GM19467 (cell line): ENCODE measurements at regions not wholly inside any gene's neighbourhood (a gene's known extent, or its start where the extent isn't known, plus 50 kb on each side); places are given as distances from the start of the nearest gene placed in this dataset.

Source experiments
- ATAC-seq: cut with Tn5 transposase; IDR thresholded peaks from one replicate; pipeline ENCODE4 v1.9.1; 2021; ENCODE audit warnings: mild to moderate bottlenecking, moderate library complexity; ENCODE audit not compliant: unreplicated experiment

DNA sequence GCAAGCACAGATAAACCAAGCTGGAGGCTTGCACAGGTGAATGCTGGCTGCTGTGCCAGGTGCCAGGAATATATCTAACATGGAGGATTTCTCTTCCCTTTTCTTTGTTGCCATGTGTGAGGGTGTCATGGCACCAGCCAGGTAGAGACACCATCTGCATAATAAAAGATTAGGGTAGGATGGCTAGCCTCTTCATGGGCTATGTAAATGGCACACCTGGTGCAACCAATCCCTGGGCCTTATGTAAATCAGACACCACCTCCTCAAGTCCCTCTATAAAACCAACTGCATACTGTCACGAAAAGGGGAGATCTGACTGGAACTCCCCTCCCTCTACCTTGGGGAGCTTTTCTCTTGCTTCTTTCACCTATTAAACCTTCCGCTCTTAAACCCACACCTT lies 322.5 kb upstream of the POM121L12 start:
- ATAC-seq: no peak

DNA sequence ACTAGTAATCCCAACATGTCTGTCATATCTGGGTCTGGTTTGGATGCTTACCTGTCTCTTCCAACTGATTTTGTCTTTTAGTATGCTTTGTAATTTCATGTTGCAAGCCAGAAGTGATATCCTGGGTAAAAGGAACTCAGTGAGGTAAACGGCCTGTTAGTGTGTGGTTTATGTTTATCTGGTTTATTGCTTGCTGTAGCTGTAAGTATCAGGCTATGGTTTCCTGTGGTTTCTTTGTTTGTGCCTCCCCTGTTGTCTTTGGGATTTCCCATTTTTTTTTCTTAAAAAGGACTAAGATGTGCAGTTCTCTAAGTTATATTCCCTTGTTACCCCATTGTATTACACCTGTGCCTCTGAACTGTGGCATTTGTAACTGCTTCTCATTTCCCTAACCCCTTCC lies 323.5 kb upstream of the POM121L12 start:
- ATAC-seq: no peak

DNA sequence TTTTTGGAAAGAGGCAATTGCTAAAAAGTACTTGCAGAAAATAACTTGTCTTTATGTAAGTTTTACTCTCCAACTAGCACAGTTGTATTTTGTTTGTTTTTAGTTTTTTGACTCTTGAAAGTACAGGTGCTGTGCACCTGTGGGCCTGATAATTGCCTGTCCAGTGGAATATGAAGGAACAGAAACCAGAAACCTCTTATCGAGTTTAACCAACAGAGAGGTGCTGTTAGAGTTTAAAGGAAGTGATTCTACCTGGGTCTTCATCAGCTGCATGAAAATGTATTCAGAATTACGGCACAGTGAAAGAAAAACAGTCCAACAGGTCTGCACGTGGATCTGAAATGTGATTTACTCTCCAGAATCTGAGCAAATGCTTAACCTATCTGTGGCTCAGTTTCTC lies 326.6 kb upstream of the POM121L12 start:
- no peak for ATAC-seq

DNA sequence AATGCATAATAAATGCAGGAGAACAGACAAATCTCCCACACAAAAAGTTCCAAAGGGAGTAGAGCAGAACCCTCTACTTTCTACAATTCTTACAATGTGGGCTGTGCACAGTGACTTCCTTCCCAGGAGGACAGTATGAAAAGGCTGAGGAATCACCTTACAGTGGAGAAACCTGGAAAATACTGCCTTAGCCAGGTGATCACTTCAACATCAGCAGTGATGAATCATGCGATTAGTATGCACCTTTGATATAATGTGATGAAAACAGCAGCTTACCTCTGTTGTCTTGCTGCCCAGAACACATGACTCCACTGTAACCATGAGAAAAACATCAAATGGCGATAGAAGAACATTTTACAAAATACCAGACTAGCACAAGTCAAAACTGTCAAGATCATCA lies 329.7 kb upstream of the POM121L12 start:
- no peak for ATAC-seq

DNA sequence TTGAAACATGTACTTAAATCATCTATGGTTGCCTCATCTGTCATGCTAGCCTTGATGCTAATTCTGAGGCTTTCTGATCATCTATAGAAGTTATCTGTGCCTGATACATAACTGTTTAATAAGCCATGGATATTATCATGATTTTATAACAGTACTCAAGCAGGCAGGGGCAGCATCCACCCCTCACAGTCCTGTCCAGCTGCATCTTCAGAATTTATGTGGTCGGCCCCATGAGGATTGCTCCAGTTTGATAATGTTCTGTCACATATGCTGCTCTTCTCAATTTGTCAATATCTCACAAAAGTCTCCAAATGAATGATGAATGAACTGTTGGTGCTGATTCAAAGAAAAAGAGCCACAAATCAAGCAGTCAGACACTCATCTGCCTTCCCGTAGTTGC lies 335.1 kb upstream of the POM121L12 start:
- no peak for ATAC-seq

DNA sequence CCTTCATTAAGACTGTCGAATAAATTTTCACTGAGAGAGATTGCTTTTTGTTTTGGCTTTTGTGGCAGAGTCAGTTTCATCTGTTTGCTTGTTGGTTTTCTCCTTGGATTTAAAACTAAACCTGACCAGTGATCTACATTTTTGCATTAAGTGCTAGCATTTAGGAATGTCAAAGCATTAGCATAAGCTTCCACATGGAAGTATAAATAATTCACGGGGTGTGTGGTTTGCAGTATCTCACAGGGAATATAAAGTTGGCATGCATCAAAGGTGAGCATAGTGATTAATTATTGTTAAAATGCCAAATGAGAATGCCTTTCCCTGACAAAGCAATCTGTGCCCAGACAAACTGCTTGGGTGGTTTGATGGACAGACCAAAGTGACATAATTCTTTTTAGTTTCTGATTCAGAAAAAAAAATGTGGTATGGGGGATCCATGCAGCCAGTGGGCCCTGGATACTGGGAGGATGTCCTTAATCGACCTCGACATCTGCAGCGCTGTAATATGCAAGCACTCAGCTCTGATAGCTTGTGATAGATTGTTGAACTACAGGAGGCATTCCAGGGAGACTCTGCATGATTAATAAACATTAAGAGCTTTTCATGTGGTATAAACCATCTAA lies 339.3 kb upstream of the POM121L12 start:
- ATAC-seq: no peak

DNA sequence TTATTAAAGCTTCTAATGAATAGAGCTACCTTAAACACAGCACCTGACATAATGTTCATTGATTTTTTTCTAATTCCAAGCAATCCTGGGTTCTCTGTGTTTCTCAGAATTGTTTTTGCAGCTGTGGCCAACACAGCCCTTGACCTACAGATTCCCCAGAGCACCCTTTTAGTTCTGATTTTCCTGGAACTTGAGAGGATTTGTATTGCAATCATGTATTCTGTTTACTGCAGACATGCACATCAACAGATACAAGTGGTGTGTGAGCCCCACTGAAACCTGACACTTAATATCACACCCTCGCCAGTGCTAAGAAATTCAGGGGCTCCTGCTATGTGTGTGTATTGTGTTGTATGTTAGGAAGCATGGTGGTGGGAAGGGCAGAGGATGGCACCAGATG lies 344.2 kb upstream of the POM121L12 start:
- ATAC-seq: no peak

DNA sequence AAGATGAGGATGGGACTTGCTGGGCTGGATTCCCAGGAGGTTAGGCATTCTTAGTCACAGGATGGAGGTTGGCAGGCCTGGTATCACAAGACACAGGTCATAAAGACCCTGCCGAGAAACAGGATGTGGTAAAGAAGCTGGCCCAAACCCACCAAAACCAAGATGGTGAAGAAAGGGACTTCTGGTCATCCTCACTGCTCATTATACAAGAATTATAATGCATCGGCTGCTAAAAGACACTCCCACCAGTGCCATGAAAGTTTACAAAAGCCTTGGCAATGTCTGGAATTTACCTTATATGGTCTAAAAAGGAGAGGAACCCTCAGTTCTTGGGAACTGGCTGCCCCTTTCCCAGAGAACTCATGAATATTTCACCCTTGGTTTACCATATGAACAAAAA lies 345.5 kb upstream of the POM121L12 start:
- ATAC-seq: no peak

DNA sequence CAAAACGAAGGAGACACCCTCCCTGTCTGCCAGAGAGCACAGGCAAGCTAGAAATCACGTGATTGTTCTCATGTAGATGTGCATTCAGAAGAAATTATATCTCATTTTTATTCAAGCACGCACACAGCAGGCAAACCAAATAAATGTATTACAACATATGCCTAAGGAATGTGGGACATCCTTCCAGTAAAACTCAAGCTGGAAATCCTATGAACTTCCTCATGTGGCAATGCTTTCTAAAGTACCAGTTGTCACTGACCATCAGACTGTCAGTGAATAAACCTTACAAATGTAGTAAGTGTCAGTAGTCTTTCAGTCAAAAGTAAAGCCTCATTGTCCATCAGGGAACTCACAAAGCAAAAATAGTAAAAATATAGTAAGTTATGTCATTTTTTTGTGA lies 350.1 kb upstream of the POM121L12 start:
- no peak for ATAC-seq

DNA sequence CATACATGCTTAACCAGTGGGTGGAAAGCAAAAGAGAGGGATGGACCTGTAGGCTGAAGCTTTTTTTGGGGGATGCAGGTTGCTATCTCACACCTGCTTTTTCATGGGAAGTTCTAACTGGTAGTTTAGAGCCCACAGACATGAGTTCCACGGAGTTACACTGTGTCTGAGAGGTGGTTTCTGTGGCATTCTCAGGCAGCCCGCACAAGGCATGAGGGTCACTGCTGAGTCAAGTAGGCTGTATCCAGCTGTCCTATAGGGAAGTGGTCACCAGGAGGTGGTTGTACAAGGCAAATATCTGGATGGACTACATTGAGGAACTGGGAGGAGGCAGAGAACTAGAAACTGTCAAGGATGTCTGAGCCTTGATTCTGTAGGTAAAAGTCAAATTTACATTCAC lies 351.0 kb upstream of the POM121L12 start:
- ATAC-seq: no peak

DNA sequence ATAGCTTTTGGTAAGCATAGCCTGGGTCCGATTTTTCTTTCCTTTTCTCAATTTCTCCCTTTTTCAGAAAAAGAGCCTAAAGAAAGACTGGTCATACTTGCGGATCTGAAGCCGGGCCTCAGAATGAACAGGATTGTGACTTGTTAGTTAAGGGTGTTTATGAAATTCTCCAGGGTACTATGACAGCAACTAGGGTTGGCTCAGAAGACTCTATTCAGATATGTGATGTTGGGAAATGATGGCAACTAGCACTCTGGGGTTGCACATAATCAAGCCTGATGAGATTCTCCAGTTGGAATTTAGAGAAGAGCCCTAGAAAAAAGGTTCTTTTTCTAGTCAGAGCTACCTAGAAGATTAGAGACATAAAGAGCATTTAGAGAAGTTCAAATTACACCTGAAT lies 352.4 kb upstream of the POM121L12 start:
- no peak for ATAC-seq

DNA sequence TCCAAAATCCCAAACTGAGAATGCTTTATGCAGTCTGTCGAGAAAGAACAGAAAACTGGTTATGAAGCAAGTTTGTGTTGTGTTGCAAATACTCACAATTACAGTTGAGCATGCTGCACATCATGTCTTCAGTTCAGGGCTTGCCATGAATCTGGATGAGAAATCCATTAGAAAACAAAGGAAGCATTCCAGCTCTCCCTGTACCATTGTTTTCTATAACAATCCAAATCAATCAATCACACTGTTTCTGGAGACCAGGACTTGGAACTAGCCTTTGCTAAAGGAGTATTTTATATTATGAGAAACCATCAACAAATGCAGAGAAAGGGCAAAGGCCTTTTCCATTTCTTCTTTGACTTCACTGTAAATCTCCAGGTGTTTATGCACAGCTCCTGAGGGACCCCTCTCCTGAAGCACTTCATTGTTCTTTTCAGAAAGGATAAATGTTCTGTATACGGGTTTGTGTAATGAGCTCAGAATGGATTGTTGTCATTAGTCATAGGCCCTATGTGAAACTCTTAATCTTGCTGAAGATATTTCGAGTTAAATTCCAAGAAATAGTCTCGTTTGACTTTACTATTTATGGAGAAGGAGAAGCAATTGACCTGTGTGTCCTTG lies 364.7 kb upstream of the POM121L12 start:
- no peak for ATAC-seq

DNA sequence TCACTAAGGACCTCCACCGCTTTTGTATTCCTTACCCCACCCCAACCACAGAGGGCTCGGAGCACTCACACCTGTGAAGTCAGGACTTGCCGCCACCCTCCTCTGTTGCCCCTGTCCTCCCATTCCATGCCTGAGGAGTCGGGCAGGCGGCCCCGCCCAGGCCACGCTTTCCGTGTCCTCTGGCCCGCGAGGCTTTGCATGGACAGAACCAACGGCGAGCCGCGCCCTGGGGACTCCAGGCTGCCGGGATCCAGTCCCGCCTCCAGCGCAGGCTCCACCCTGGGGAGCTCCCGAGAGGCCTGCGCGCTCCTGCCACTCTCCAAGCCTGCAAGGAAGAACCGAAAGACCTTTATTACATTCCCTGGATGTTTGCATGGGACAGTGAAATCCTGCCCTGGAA lies 366.4 kb upstream of the POM121L12 start:
- no peak for ATAC-seq

DNA sequence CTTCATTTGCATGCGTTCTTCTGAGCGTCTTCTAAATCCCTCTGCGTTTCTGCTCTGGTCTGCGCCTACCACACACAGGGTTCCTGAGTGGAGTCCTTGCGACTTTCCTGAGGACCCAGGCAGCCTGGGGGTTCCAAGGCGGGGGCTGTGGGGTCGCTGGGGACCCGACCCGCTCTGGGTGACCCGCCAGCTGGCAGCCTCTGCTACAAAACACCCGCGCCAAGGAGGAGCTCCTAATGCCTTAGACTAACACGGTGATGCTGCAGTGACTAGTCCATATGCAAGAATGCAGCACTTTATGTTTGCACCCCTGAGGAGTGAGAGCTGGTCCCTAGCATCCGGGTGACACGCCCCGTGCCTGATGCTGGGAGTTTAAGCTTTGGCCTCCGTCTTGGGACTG lies 367.0 kb upstream of the POM121L12 start:
- ATAC-seq: no peak

DNA sequence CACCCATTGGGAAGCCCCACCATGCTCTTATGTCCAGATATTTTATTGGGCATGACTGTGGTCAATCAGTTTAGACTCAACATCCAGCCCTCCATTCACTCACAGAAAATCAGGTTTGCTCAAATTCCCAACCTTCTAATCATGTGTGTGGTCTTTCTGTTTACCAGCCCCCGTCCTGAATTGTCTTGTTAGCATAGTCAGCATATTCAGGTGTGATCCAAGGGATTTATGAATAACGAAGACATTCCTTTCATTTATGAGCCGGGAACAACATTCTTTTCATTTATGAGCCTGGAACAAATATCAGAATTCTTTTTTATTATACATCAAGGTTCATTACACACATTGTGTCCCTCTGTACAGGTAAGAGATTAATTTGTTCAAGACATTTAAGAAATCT lies 376.3 kb upstream of the POM121L12 start:
- ATAC-seq: no peak

DNA sequence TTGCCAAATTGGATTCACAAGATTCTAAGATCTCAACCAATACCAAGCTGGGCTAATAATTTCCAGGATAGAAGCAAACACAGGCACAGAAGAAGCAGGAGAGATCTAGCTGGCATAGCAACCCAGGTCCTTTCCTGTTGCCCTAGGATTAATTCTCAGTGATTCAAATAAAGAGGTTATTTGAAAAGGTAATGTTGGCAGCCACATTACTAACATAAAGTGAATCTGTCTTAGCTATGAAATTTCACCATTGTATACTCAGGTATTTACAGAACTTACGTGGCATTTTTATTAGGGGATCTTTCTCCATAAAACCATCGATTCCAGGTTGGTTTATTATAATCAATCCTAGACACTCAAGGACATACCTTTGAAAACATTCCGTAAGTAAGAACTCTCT lies 379.3 kb upstream of the POM121L12 start:
- no peak for ATAC-seq

DNA sequence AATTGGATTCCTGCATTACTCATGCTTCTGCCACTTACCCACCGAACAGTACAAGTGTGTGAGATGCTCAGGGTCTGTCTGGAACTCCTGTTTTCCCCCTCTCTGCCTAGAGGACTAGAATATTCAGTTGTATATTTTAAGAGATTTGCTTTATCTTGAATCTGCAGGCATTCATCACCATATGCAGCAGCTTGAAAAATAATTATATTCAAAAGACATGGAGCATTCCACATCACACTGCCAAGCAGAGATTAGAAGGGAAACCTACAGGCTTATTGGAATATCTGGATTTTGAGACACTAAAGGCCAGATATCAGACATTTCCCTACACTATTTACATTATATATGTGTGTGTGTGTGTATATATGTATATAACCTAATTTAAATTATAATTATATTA lies 382.8 kb upstream of the POM121L12 start:
- ATAC-seq: no peak

DNA sequence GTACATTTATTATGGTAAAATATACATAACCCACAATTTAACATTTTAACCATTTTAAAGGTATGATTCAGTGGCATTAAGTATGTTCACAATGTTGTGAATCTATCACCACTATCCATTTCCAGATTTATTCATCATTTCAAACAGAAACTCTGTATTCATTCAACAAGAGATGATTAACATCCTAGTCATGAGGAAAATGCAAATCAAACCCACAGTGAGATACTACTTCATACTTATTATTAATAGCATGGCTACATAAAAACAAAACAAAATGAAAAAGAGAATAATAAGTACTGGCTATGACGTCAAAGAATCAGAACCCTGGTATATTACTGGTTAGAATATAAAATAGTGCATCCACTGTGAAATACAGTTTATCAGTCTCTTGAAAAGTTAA lies 386.6 kb upstream of the POM121L12 start:
- ATAC-seq: no peak

DNA sequence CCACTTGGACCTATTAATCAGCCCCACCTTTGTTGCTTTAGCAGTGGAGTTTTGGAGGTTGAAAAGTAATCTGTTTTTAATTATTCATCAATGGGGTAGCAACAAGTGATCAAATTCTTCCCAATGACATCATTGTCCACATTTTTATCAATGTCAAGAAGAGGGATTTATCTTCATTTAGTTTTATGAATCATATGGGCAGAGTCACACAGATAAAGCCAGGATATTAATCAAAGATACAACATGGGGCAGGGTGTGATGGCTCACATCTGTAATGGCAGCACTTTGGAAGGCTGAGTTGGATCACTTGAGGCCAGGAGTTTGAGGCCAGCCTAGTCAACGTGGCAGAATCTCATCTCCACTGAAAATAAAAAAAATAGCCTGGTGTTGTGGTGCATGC lies 388.4 kb upstream of the POM121L12 start:
- no peak for ATAC-seq

DNA sequence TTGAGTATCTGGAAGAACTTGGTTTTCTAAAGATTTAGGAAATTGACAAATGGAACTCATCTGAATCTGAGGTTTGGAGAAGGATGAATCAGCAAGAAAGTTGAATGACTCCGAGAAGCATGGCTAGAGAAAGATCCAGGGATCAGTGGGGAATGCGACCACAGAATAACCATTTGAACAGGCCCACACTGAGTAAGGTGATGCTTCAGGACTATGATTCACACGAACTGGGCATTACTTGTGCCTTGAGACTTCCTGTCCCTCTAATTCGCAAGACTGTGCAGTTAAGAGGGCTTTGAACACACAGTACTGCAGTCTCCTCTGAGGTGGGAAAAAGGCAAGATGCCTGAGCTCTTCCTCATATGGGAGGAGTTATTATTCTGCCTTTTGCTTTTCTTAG lies 395.5 kb upstream of the POM121L12 start:
- ATAC-seq: no peak

DNA sequence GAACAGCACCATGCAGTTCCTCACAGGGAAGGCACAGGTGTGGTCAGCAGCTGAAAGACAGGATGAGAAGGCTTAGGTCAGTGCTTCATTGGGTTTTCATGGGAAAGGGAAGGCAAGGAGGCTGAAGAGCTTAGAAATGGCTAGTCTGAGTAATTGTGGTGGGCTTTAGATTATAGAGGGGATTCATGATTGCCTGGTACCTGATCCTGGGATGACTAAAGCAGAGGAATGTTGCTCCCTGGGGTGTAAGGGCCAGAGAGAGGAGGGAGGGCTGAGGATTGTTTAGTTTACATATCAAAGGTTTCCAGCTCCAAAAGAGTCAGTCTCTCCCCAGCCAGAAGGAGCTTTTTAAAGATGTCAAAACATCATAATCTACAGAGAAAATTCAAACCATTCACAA lies 396.3 kb upstream of the POM121L12 start:
- no peak for ATAC-seq

DNA sequence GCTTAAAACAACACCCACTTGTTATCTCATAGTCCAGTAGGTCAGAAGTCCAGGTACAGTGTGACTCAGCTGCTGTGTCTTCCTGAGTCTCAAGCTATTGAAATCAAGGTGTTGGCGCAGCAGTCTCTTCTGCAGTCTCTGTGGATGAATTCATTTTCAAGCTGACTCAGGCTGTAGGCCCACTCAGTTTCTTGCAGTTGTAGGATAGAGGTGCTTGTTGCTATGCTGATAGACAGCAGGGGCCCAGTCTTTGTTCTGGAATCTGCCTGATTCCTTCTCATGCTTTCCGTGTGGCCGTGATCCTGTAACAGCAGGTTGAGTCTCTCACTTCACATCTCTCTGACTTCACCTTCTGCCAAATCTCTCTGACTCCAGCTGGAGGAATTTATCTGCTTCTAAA lies 400.4 kb upstream of the POM121L12 start:
- no peak for ATAC-seq

DNA sequence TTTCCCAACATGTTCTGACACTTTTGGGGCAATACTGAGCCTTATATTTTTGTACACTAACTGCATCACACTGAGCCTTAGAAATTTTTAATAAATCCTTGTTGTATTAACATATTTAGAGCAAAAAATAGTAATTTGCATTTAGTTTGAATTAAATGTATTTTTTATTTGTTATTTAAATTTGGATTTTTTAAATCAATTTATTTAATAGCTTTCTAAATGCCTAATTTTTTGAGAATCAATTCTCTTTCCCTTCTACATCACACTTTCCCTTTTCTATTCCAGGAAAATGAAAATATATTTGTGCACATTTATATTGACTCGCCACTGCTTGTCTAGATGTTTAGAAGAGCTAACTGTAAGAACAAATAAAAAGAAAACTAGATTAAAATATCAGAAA lies 414.6 kb upstream of the POM121L12 start:
- ATAC-seq: no peak
